HG02678 (cell line): ENCODE measurements at regions not wholly inside any gene's neighbourhood (a gene's known extent, or its start where the extent isn't known, plus 50 kb on each side); places are given as distances from the start of the nearest gene placed in this dataset.
"Not testable (repeated sequence)": the region's sequence is repeated elsewhere in the genome, so short reads cannot be mapped to it uniquely, and the experiment has no call there.

Experiments
- ATAC-seq: cut with Tn5 transposase; IDR thresholded peaks from one replicate; pipeline ENCODE4 v1.9.1; 2021; ENCODE audit warnings: mild to moderate bottlenecking, moderate library complexity; ENCODE audit not compliant: unreplicated experiment

- ATAC-seq = no peak
Measured at GRCh38 chr20:55696520-55696919, 308.8 kb downstream of the CBLN4 start.

- no peak for ATAC-seq
Measured at GRCh38 chr20:55693641-55694040, 311.7 kb downstream of the CBLN4 start.

- no peak for ATAC-seq
Measured at GRCh38 chr20:55685841-55686240, 319.5 kb downstream of the CBLN4 start.

GRCh38 chr20:55685425-55685824 lies 319.9 kb downstream of the CBLN4 start:
- ATAC-seq = no peak

GRCh38 chr20:55684578-55684977 lies 320.7 kb downstream of the CBLN4 start:
- ATAC-seq = no peak

- ATAC-seq = no peak
Measured at GRCh38 chr20:55678970-55679667, 326.2 kb downstream of the CBLN4 start.

- ATAC-seq = no peak
Measured at GRCh38 chr20:55678126-55678525, 327.2 kb downstream of the CBLN4 start.

GRCh38 chr20:55677011-55677410 lies 328.3 kb downstream of the CBLN4 start:
- no peak for ATAC-seq

- no peak for ATAC-seq
Measured at GRCh38 chr20:55676097-55676496, 329.2 kb downstream of the CBLN4 start.

GRCh38 chr20:55668631-55669030 lies 336.7 kb downstream of the CBLN4 start:
- ATAC-seq = no peak

- no peak for ATAC-seq
Measured at GRCh38 chr20:55667955-55668354, 337.4 kb downstream of the CBLN4 start.

- ATAC-seq = no peak
Measured at GRCh38 chr20:55667024-55667423, 338.3 kb downstream of the CBLN4 start.

GRCh38 chr20:55656231-55656775 lies 349.0 kb downstream of the CBLN4 start:
- ATAC-seq = no peak

GRCh38 chr20:55650657-55651360 lies 354.5 kb downstream of the CBLN4 start:
- no peak for ATAC-seq

- ATAC-seq = no peak
Measured at GRCh38 chr20:55649254-55649653, 356.1 kb downstream of the CBLN4 start.

- ATAC-seq = no peak
Measured at GRCh38 chr20:55646851-55647250, 358.5 kb downstream of the CBLN4 start.

GRCh38 chr20:55641497-55641896 lies 363.8 kb downstream of the CBLN4 start:
- no peak for ATAC-seq

GRCh38 chr20:55635870-55636269 lies 369.4 kb downstream of the CBLN4 start:
- ATAC-seq = no peak

- ATAC-seq = no peak
Measured at GRCh38 chr20:55632592-55632991, 372.7 kb downstream of the CBLN4 start.

- not testable (repeated sequence) for ATAC-seq
Measured at GRCh38 chr20:55629143-55629542, 376.2 kb downstream of the CBLN4 start.

GRCh38 chr20:55626716-55627115 lies 378.6 kb downstream of the CBLN4 start:
- no peak for ATAC-seq

GRCh38 chr20:55616367-55616766 lies 389.0 kb downstream of the CBLN4 start:
- no peak for ATAC-seq
